Endothelial cell of umbilical vein (primary cell): ENCODE measurements at regions not wholly inside any gene's neighbourhood (a gene's known extent, or its start where the extent isn't known, plus 50 kb on each side); places are given as distances from the start of the nearest gene placed in this dataset.

Source experiments
- BruUV-seq: library from RNA; stranded (reverse); fragments of 400-500 nt; replicated peaks from 2 replicates; lab custom pipeline; 2021; lab: Mats Ljungman, UMichigan
- CTCF ChIA-PET: fragments of 300-600, 350-600 bp; sonication (Branson Sonifier 250); formaldehyde crosslinking; loops from one replicate; lab custom pipeline; 2021; ENCODE audit warnings: antibody characterized with exemption, inconsistent platforms; lab: Charles Lee
- POLR2A ChIA-PET: fragments of 300-600, 350-600 bp; sonication (Branson Sonifier 250); formaldehyde crosslinking; loops from one replicate; lab custom pipeline; 2021; ENCODE audit warnings: antibody characterized with exemption, inconsistent platforms; lab: Charles Lee
- DNase-seq: peaks from one replicate; pipeline ENCODE4 v3.0.0-alpha.2; 2011; ENCODE audit warnings: low read depth, low spot score
- FAIRE-seq: peaks from 2 replicates; lab custom pipeline; 2011; peaks lifted over from hg19 to GRCh38; lab: Jason Lieb, UNC
- H2AFZ ChIP-seq: 2 replicates; pipeline ENCODE4 v1.6.0; 2012; ENCODE audit warnings: low read depth, low read length, control low read depth, inconsistent platforms
- H3K27ac ChIP-seq: 2 replicates; pipeline ENCODE4 v1.5.1; 2011; ENCODE audit warnings: low read depth, mild to moderate bottlenecking, control low read depth, low read length, moderate library complexity; ENCODE audit not compliant: insufficient read depth
- H3K27me3 ChIP-seq, 2 experiments: 2 replicates each; pipeline versions ENCODE4 v1.6.0 to v1.6.1; 2011; ENCODE audit warnings: low read length in 2 of 2, mixed read lengths in 1 of 2; ENCODE audit not compliant: control insufficient read depth in 2 of 2, insufficient read depth in 2 of 2
- H3K36me3 ChIP-seq, 2 experiments: 2 replicates in 1 of 2; 3 replicates in 1 of 2; pipeline ENCODE4 v1.5.1; 2011; ENCODE audit warnings: low read length in 2 of 2, mild to moderate bottlenecking in 1 of 2, moderate library complexity in 1 of 2; ENCODE audit not compliant: control insufficient read depth in 2 of 2, insufficient read depth in 2 of 2; ENCODE audit errors: extremely low read depth in 1 of 2
- H3K4me1 ChIP-seq: 3 replicates; pipeline ENCODE4 v1.5.1; 2011; ENCODE audit warnings: mild to moderate bottlenecking, low read length; ENCODE audit not compliant: control insufficient read depth, insufficient read depth; ENCODE audit errors: extremely low read depth
- H3K4me2 ChIP-seq: 2 replicates; pipeline ENCODE4 v1.6.1; 2011; ENCODE audit warnings: low read length, control low read depth, mixed read lengths; ENCODE audit not compliant: insufficient read depth
- H3K4me3 ChIP-seq, 3 experiments: fragments of 200-600 bp in 1 of 3; sonication (generic), shearing (Covaris generic) in 1 of 3; replicated peaks in 1 of 3; 2 replicates each; pipeline ENCODE4 v1.5.1; 2011 to 2016; ENCODE audit warnings: control low read depth in 3 of 3, low read length in 3 of 3, mild to moderate bottlenecking in 2 of 3, inconsistent platforms in 1 of 3, low read depth in 1 of 3, moderate library complexity in 1 of 3; ENCODE audit not compliant: insufficient read depth in 1 of 3
- H3K79me2 ChIP-seq: 2 replicates; pipeline ENCODE4 v1.6.0; 2012; ENCODE audit warnings: low read length, inconsistent platforms; ENCODE audit not compliant: control insufficient read depth, insufficient read depth
- H3K9ac ChIP-seq: replicated peaks from 2 replicates; pipeline ENCODE3; 2011; ENCODE audit warnings: low read length, control low read depth; ENCODE audit not compliant: insufficient read depth; ENCODE audit errors: extremely low read depth
- H3K9me1 ChIP-seq: replicated peaks from 3 replicates; pipeline ENCODE4 v1.6.0; 2011; ENCODE audit warnings: mild to moderate bottlenecking, low read length; ENCODE audit not compliant: control insufficient read depth, insufficient read depth; ENCODE audit errors: extremely low read depth
- H3K9me3 ChIP-seq: replicated peaks from 2 replicates; pipeline ENCODE4 v1.5.1; 2012; ENCODE audit warnings: low read length, inconsistent platforms; ENCODE audit not compliant: control insufficient read depth, insufficient read depth
- H4K20me1 ChIP-seq: replicated peaks from 2 replicates; pipeline ENCODE3; 2011; ENCODE audit warnings: mild to moderate bottlenecking, low read length; ENCODE audit not compliant: control insufficient read depth, insufficient read depth; ENCODE audit errors: extremely low read depth
- CTCF ChIP-seq, 2 donors: IDR thresholded peaks; 1 replicate in 1 of 2; 2 replicates in 1 of 2; pipeline ENCODE4 v1.5.1; 2011; ENCODE audit warnings: low read length in 2 of 2, mild to moderate bottlenecking in 2 of 2, moderate library complexity in 2 of 2, control low read depth in 1 of 2, inconsistent platforms in 1 of 2, low read depth in 1 of 2; ENCODE audit not compliant: insufficient read depth in 1 of 2; ENCODE audit errors: extremely low read depth in 1 of 2
- EZH2 ChIP-seq: IDR thresholded peaks from 2 replicates; pipeline ENCODE4 v1.6.1; 2012; ENCODE audit warnings: borderline replicate concordance, low read depth, mild to moderate bottlenecking, moderate library complexity, low read length, inconsistent platforms; ENCODE audit not compliant: severe bottlenecking
- FOS ChIP-seq: IDR thresholded peaks from 2 replicates; pipeline ENCODE4 v1.6.1; 2011; ENCODE audit warnings: mild to moderate bottlenecking, low read length, moderate library complexity, borderline replicate concordance; ENCODE audit not compliant: insufficient read depth
- GATA2 ChIP-seq: IDR thresholded peaks from 2 replicates; pipeline ENCODE4 v1.7.0; 2011; ENCODE audit warnings: low read depth, mild to moderate bottlenecking, moderate library complexity, mixed read lengths, low read length; ENCODE audit not compliant: insufficient read length, insufficient read depth
- JUN ChIP-seq: IDR thresholded peaks from 2 replicates; pipeline ENCODE4 v1.6.1; 2011; ENCODE audit warnings: borderline replicate concordance, low read depth; ENCODE audit not compliant: insufficient read length, insufficient read depth
- MAX ChIP-seq: IDR thresholded peaks from 2 replicates; pipeline ENCODE4 v1.6.1; 2011; ENCODE audit not compliant: insufficient read depth, insufficient read length
- MYC ChIP-seq: IDR thresholded peaks from one replicate; pipeline ENCODE4 v1.6.1; 2011; ENCODE audit warnings: mild to moderate bottlenecking, low read depth, low read length
- POLR2A ChIP-seq: IDR thresholded peaks from 2 replicates; pipeline ENCODE4 v1.6.1; 2012; ENCODE audit warnings: low read depth, mild to moderate bottlenecking, control low read depth, low read length
- POLR2AphosphoS5 ChIP-seq: IDR thresholded peaks from 2 replicates; pipeline ENCODE4 v1.6.1; 2012; ENCODE audit warnings: low read depth, mild to moderate bottlenecking, control low read depth, low read length, moderate library complexity; ENCODE audit not compliant: insufficient read depth
- dilution Hi-C: fragments of 300-500 bp; cut with MboI; formaldehyde crosslinking; loops from one replicate; pipeline ENCODE4 v1.15.0; 2019; ENCODE audit warnings: low sequenced_read_pairs; ENCODE audit not compliant: extremely low pct_ligation_motif_present
- intact Hi-C: fragments of 100-400 bp; cut with micrococcal nuclease; formaldehyde crosslinking; loops from one replicate; pipeline ENCODE4 v1.10.0; 2022

DNA sequence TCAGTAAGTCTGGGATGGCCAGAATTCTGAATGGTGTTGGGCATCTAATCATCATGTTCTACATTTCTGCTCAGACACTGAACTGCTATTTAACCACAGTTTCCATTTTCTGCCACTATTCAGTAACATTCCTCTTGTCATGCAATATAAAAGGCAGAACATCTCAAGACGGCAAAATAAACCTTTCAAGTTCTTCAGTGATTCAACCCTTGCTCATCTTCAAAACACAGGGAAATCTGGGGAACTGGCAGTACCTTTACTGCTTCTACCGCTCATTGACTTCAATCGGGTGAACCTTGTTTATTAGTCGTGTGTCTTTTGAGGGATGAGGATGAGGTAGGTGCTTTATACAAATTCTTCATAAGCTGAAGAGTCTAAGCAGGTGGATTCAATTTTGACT lies 184.7 kb upstream of the ANK3 start:
- no peak overlapping the region for H3K9ac ChIP-seq
- dilution Hi-C loops (no loop called here), intact Hi-C loops (no loop called here)
- ChIA-PET CTCF (no interaction called here), POLR2A (no interaction called here)
- H3K4me2 ChIP-seq: no peak overlapping the region
- no peaks in the 10 kb centered on the region for H3K9me1 ChIP-seq
- no peak overlapping the region for H3K4me3 ChIP-seq
- FAIRE-seq (no peak), DNase-seq (no peak)
- no peaks in the 10 kb centered on the region for H3K4me1 ChIP-seq
- BruUV-seq: no TSS peak
- no peak overlapping the region for H2AFZ ChIP-seq
- no peak for TF ChIP-seq EZH2
- TF ChIP-seq GATA2: no peak
- no peak for TF ChIP-seq MYC
- no peak for TF ChIP-seq MAX
- no peak for TF ChIP-seq JUN
- no peak for TF ChIP-seq POLR2A
- TF ChIP-seq FOS: no peak
- no peak for TF ChIP-seq CTCF (IDR thresholded peaks at IDR 0.05; ENCODE audit: extremely low read depth in 1 of 2, insufficient read depth in 1 of 2, low read depth in 1 of 2, low read length in 2 of 2)
- TF ChIP-seq POLR2AphosphoS5: no peak
- peaks cover 17 to 31% of the 10 kb centered on the region in 2 experiments for H3K27me3 ChIP-seq
- H4K20me1 ChIP-seq: no peaks in the 10 kb centered on the region
- H3K79me2 ChIP-seq: no peaks in the 10 kb centered on the region
- no peaks in the 10 kb centered on the region for H3K36me3 ChIP-seq
- H3K9me3 ChIP-seq: no peaks in the 10 kb centered on the region
- H3K27ac ChIP-seq: no peak overlapping the region
